Ishikawa (cell line): ENCODE measurements at regions not wholly inside any gene's neighbourhood (a gene's known extent, or its start where the extent isn't known, plus 50 kb on each side); places are given as distances from the start of the nearest gene placed in this dataset.

ENCODE experiments used
- CEBPB ChIP-seq: IDR thresholded peaks from 2 replicates; pipeline ENCODE4 v1.6.1; 2012
- CREB1 ChIP-seq: IDR thresholded peaks from 2 replicates; pipeline ENCODE4 v1.6.1; 2012; ENCODE audit warnings: low read depth
- EGR1 ChIP-seq: IDR thresholded peaks from 2 replicates; pipeline ENCODE4 v1.6.1; 2012
- EP300 ChIP-seq: IDR thresholded peaks from 2 replicates; pipeline ENCODE4 v1.6.1; 2012; ENCODE audit warnings: borderline replicate concordance
- FOXM1 ChIP-seq: IDR thresholded peaks from 2 replicates; pipeline ENCODE4 v1.6.1; 2012; ENCODE audit warnings: low read depth, borderline replicate concordance
- MAX ChIP-seq: IDR thresholded peaks from 2 replicates; pipeline ENCODE4 v1.6.1; 2012
- NFIC ChIP-seq: IDR thresholded peaks from 2 replicates; pipeline ENCODE4 v1.6.1; 2012
- RAD21 ChIP-seq: IDR thresholded peaks from 2 replicates; pipeline ENCODE4 v1.6.1; 2012; ENCODE audit warnings: low read depth
- REST ChIP-seq: IDR thresholded peaks from 2 replicates; pipeline ENCODE4 v1.6.1; 2012; ENCODE audit warnings: low read depth, mild to moderate bottlenecking
- TAF1 ChIP-seq: IDR thresholded peaks from 2 replicates; pipeline ENCODE4 v1.6.1; 2012; ENCODE audit warnings: low read depth, mild to moderate bottlenecking
- TEAD4 ChIP-seq: IDR thresholded peaks from 2 replicates; pipeline ENCODE4 v1.6.1; 2012
- USF1 ChIP-seq: IDR thresholded peaks from 2 replicates; pipeline ENCODE4 v1.6.1; 2012
- YY1 ChIP-seq: IDR thresholded peaks from 2 replicates; pipeline ENCODE4 v1.6.1; 2012; ENCODE audit warnings: low read depth
- ZBTB7A ChIP-seq: IDR thresholded peaks from 2 replicates; pipeline ENCODE4 v1.6.1; 2012; ENCODE audit warnings: low read depth

GRCh38 chr2:52135235-52135634 lies 1103.3 kb upstream of the NRXN1 start:
- TF ChIP-seq MAX (no peak), CREB1 (no peak), EGR1 (no peak), RAD21 (no peak), CEBPB (no peak), ZBTB7A (no peak), EP300 (no peak), TEAD4 (no peak), FOXM1 (no peak), NFIC (no peak), TAF1 (no peak), YY1 (no peak), REST (no peak), USF1 (no peak)
